HepG2 (cell line): ENCODE measurements at regions not wholly inside any gene's neighbourhood (a gene's known extent, or its start where the extent isn't known, plus 50 kb on each side); places are given as distances from the start of the nearest gene placed in this dataset.

Source experiments
- TCF12 ChIP-seq, 2 experiments: fragments of 450-650 bp in 1 of 2; sonication (generic) in 1 of 2; formaldehyde crosslinking in 1 of 2; IDR thresholded peaks; 2 replicates each; pipeline versions ENCODE4 v1.6.1 to v1.8.0; 2017 to 2022; ENCODE audit warnings: antibody characterized with exemption in 1 of 2, mild to moderate bottlenecking in 1 of 2, missing genetic modification reagents in 1 of 2, moderate library complexity in 1 of 2
- ZNF547 ChIP-seq: sonication (generic); formaldehyde crosslinking; IDR thresholded peaks from 2 replicates; pipeline ENCODE4 v1.5.1; 2020; ENCODE audit warnings: mild to moderate bottlenecking, missing genetic modification reagents
- ZNF879 ChIP-seq: sonication (generic); formaldehyde crosslinking; IDR thresholded peaks from 2 replicates; pipeline ENCODE4 v1.8.1; 2023; ENCODE audit warnings: missing genetic modification reagents
- TF ChIP-seq, protein P1 (sequence below): sonication (generic); formaldehyde crosslinking; IDR thresholded peaks from 2 replicates; pipeline ENCODE4 v1.5.0; 2020; ENCODE audit warnings: mild to moderate bottlenecking, missing genetic modification reagents, moderate library complexity
- TF ChIP-seq, protein P2 (sequence below): sonication (generic); formaldehyde crosslinking; IDR thresholded peaks from 2 replicates; pipeline ENCODE4 v1.5.1; 2020; ENCODE audit warnings: missing genetic modification reagents, mild to moderate bottlenecking, borderline replicate concordance

DNA sequence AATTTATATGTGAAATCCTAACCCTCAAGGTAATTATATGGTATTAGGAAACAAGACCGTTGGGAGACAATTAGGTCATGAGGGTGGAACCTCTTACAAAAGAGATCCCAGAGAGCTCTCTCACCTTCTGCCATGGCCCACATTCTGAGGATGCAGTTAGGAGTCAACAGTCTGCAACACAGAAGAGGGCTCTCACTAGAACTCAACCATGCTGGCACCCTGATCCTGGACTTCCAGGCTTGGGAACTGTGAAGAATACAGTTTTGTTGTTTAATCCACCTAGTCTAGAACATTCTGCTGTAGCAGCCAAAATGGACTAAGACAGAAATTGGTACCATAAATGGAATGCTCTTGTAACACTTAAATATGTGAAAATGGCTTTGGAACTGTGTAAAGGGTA, 278.8 kb upstream of the GALNTL6 start:
- no peak for TF ChIP-seq TCF12 (IDR thresholded peaks at IDR 0.05)
- TF ChIP-seq TCF12 (CRISPR knock-in tag; IDR thresholded peaks at IDR 0.05): no peak
- TF ChIP-seq, protein P1, sequence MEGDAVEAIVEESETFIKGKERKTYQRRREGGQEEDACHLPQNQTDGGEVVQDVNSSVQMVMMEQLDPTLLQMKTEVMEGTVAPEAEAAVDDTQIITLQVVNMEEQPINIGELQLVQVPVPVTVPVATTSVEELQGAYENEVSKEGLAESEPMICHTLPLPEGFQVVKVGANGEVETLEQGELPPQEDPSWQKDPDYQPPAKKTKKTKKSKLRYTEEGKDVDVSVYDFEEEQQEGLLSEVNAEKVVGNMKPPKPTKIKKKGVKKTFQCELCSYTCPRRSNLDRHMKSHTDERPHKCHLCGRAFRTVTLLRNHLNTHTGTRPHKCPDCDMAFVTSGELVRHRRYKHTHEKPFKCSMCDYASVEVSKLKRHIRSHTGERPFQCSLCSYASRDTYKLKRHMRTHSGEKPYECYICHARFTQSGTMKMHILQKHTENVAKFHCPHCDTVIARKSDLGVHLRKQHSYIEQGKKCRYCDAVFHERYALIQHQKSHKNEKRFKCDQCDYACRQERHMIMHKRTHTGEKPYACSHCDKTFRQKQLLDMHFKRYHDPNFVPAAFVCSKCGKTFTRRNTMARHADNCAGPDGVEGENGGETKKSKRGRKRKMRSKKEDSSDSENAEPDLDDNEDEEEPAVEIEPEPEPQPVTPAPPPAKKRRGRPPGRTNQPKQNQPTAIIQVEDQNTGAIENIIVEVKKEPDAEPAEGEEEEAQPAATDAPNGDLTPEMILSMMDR: no peak
- TF ChIP-seq, protein P2, sequence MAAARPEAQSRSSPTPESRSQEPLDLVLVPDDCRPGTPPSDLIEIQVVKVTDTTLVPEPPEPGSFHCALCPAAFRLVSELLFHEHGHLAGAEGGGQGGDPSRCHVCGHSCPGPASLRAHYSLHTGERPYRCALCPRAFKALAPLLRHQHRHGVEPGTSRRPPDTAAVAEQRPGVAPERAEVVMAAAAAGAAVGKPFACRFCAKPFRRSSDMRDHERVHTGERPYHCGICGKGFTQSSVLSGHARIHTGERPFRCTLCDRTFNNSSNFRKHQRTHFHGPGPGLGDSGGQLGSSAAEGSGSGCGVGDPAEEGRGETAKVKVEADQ (CRISPR knock-in tag): no peak
- no peak for TF ChIP-seq ZNF879 (CRISPR knock-in tag)
- no peak for TF ChIP-seq ZNF547
